Endothelial cell of umbilical vein (primary cell): ENCODE measurements at regions not wholly inside any gene's neighbourhood (a gene's known extent, or its start where the extent isn't known, plus 50 kb on each side); places are given as distances from the start of the nearest gene placed in this dataset.

Source experiments
- BruUV-seq: library from RNA; stranded (reverse); fragments of 400-500 nt; replicated peaks from 2 replicates; lab custom pipeline; 2021; lab: Mats Ljungman, UMichigan
- CTCF ChIA-PET: fragments of 300-600, 350-600 bp; sonication (Branson Sonifier 250); formaldehyde crosslinking; loops from one replicate; lab custom pipeline; 2021; ENCODE audit warnings: antibody characterized with exemption, inconsistent platforms; lab: Charles Lee
- POLR2A ChIA-PET: fragments of 300-600, 350-600 bp; sonication (Branson Sonifier 250); formaldehyde crosslinking; loops from one replicate; lab custom pipeline; 2021; ENCODE audit warnings: antibody characterized with exemption, inconsistent platforms; lab: Charles Lee
- DNase-seq: peaks from one replicate; pipeline ENCODE4 v3.0.0-alpha.2; 2011; ENCODE audit warnings: low read depth, low spot score
- FAIRE-seq: peaks from 2 replicates; lab custom pipeline; 2011; peaks lifted over from hg19 to GRCh38; lab: Jason Lieb, UNC
- H2AFZ ChIP-seq: 2 replicates; pipeline ENCODE4 v1.6.0; 2012; ENCODE audit warnings: low read depth, low read length, control low read depth, inconsistent platforms
- H3K27ac ChIP-seq: 2 replicates; pipeline ENCODE4 v1.5.1; 2011; ENCODE audit warnings: low read depth, mild to moderate bottlenecking, control low read depth, low read length, moderate library complexity; ENCODE audit not compliant: insufficient read depth
- H3K27me3 ChIP-seq, 2 experiments: 2 replicates each; pipeline versions ENCODE4 v1.6.0 to v1.6.1; 2011; ENCODE audit warnings: low read length in 2 of 2, mixed read lengths in 1 of 2; ENCODE audit not compliant: control insufficient read depth in 2 of 2, insufficient read depth in 2 of 2
- H3K36me3 ChIP-seq, 2 experiments: 2 replicates in 1 of 2; 3 replicates in 1 of 2; pipeline ENCODE4 v1.5.1; 2011; ENCODE audit warnings: low read length in 2 of 2, mild to moderate bottlenecking in 1 of 2, moderate library complexity in 1 of 2; ENCODE audit not compliant: control insufficient read depth in 2 of 2, insufficient read depth in 2 of 2; ENCODE audit errors: extremely low read depth in 1 of 2
- H3K4me1 ChIP-seq: 3 replicates; pipeline ENCODE4 v1.5.1; 2011; ENCODE audit warnings: mild to moderate bottlenecking, low read length; ENCODE audit not compliant: control insufficient read depth, insufficient read depth; ENCODE audit errors: extremely low read depth
- H3K4me2 ChIP-seq: 2 replicates; pipeline ENCODE4 v1.6.1; 2011; ENCODE audit warnings: low read length, control low read depth, mixed read lengths; ENCODE audit not compliant: insufficient read depth
- H3K4me3 ChIP-seq, 3 experiments: fragments of 200-600 bp in 1 of 3; sonication (generic), shearing (Covaris generic) in 1 of 3; replicated peaks in 1 of 3; 2 replicates each; pipeline ENCODE4 v1.5.1; 2011 to 2016; ENCODE audit warnings: control low read depth in 3 of 3, low read length in 3 of 3, mild to moderate bottlenecking in 2 of 3, inconsistent platforms in 1 of 3, low read depth in 1 of 3, moderate library complexity in 1 of 3; ENCODE audit not compliant: insufficient read depth in 1 of 3
- H3K79me2 ChIP-seq: 2 replicates; pipeline ENCODE4 v1.6.0; 2012; ENCODE audit warnings: low read length, inconsistent platforms; ENCODE audit not compliant: control insufficient read depth, insufficient read depth
- H3K9ac ChIP-seq: replicated peaks from 2 replicates; pipeline ENCODE3; 2011; ENCODE audit warnings: low read length, control low read depth; ENCODE audit not compliant: insufficient read depth; ENCODE audit errors: extremely low read depth
- H3K9me1 ChIP-seq: replicated peaks from 3 replicates; pipeline ENCODE4 v1.6.0; 2011; ENCODE audit warnings: mild to moderate bottlenecking, low read length; ENCODE audit not compliant: control insufficient read depth, insufficient read depth; ENCODE audit errors: extremely low read depth
- H3K9me3 ChIP-seq: replicated peaks from 2 replicates; pipeline ENCODE4 v1.5.1; 2012; ENCODE audit warnings: low read length, inconsistent platforms; ENCODE audit not compliant: control insufficient read depth, insufficient read depth
- H4K20me1 ChIP-seq: replicated peaks from 2 replicates; pipeline ENCODE3; 2011; ENCODE audit warnings: mild to moderate bottlenecking, low read length; ENCODE audit not compliant: control insufficient read depth, insufficient read depth; ENCODE audit errors: extremely low read depth
- CTCF ChIP-seq, 2 donors: IDR thresholded peaks; 1 replicate in 1 of 2; 2 replicates in 1 of 2; pipeline ENCODE4 v1.5.1; 2011; ENCODE audit warnings: low read length in 2 of 2, mild to moderate bottlenecking in 2 of 2, moderate library complexity in 2 of 2, control low read depth in 1 of 2, inconsistent platforms in 1 of 2, low read depth in 1 of 2; ENCODE audit not compliant: insufficient read depth in 1 of 2; ENCODE audit errors: extremely low read depth in 1 of 2
- EZH2 ChIP-seq: IDR thresholded peaks from 2 replicates; pipeline ENCODE4 v1.6.1; 2012; ENCODE audit warnings: borderline replicate concordance, low read depth, mild to moderate bottlenecking, moderate library complexity, low read length, inconsistent platforms; ENCODE audit not compliant: severe bottlenecking
- FOS ChIP-seq: IDR thresholded peaks from 2 replicates; pipeline ENCODE4 v1.6.1; 2011; ENCODE audit warnings: mild to moderate bottlenecking, low read length, moderate library complexity, borderline replicate concordance; ENCODE audit not compliant: insufficient read depth
- GATA2 ChIP-seq: IDR thresholded peaks from 2 replicates; pipeline ENCODE4 v1.7.0; 2011; ENCODE audit warnings: low read depth, mild to moderate bottlenecking, moderate library complexity, mixed read lengths, low read length; ENCODE audit not compliant: insufficient read length, insufficient read depth
- JUN ChIP-seq: IDR thresholded peaks from 2 replicates; pipeline ENCODE4 v1.6.1; 2011; ENCODE audit warnings: borderline replicate concordance, low read depth; ENCODE audit not compliant: insufficient read length, insufficient read depth
- MAX ChIP-seq: IDR thresholded peaks from 2 replicates; pipeline ENCODE4 v1.6.1; 2011; ENCODE audit not compliant: insufficient read depth, insufficient read length
- MYC ChIP-seq: IDR thresholded peaks from one replicate; pipeline ENCODE4 v1.6.1; 2011; ENCODE audit warnings: mild to moderate bottlenecking, low read depth, low read length
- POLR2A ChIP-seq: IDR thresholded peaks from 2 replicates; pipeline ENCODE4 v1.6.1; 2012; ENCODE audit warnings: low read depth, mild to moderate bottlenecking, control low read depth, low read length
- POLR2AphosphoS5 ChIP-seq: IDR thresholded peaks from 2 replicates; pipeline ENCODE4 v1.6.1; 2012; ENCODE audit warnings: low read depth, mild to moderate bottlenecking, control low read depth, low read length, moderate library complexity; ENCODE audit not compliant: insufficient read depth
- dilution Hi-C: fragments of 300-500 bp; cut with MboI; formaldehyde crosslinking; loops from one replicate; pipeline ENCODE4 v1.15.0; 2019; ENCODE audit warnings: low sequenced_read_pairs; ENCODE audit not compliant: extremely low pct_ligation_motif_present
- intact Hi-C: fragments of 100-400 bp; cut with micrococcal nuclease; formaldehyde crosslinking; loops from one replicate; pipeline ENCODE4 v1.10.0; 2022

- POLR2A ChIA-PET: no interaction called here
- DNase-seq (no peak), FAIRE-seq (no peak)
- H4K20me1 ChIP-seq: no peaks in the 10 kb centered on the region
- no peak overlapping the region for H3K4me3 ChIP-seq
- no TSS peak for BruUV-seq
- H3K9me3 ChIP-seq: no peaks in the 10 kb centered on the region
- no peaks in the 10 kb centered on the region for H3K9me1 ChIP-seq
- H3K9ac ChIP-seq: no peak overlapping the region
- TF ChIP-seq JUN (no peak), MYC (no peak), POLR2A (no peak), CTCF (IDR thresholded peaks at IDR 0.05; ENCODE audit: extremely low read depth in 1 of 2, insufficient read depth in 1 of 2, low read depth in 1 of 2, low read length in 2 of 2) (no peak), GATA2 (no peak), FOS (no peak), EZH2 (no peak), MAX (no peak), POLR2AphosphoS5 (no peak)
- dilution Hi-C loops (no loop called here), intact Hi-C loops (no loop called here)
- no peaks in the 10 kb centered on the region for H3K4me1 ChIP-seq
- no peak overlapping the region for H2AFZ ChIP-seq
- H3K79me2 ChIP-seq: no peaks in the 10 kb centered on the region
- H3K4me2 ChIP-seq: no peak overlapping the region
- no peaks in the 10 kb centered on the region for H3K36me3 ChIP-seq
- no peak overlapping the region for H3K27ac ChIP-seq
- CTCF ChIA-PET: no interaction called here
- no peaks in the 10 kb centered on the region for H3K27me3 ChIP-seq
Observed at GRCh38 chr16:54365990-54366634, 79.5 kb upstream of the IRX3 start.
